Fibroblast of lung (primary cell): ENCODE measurements at regions not wholly inside any gene's neighbourhood (a gene's known extent, or its start where the extent isn't known, plus 50 kb on each side); places are given as distances from the start of the nearest gene placed in this dataset.

Experiments used
- CTCF ChIP-seq, 2 donors: IDR thresholded peaks in 1 of 2; conservative IDR thresholded peaks in 1 of 2; 1 replicate in 1 of 2; 2 replicates in 1 of 2; pipeline ENCODE4 v1.5.1; 2011 to 2012; ENCODE audit warnings: low read length in 2 of 2, control low read depth in 1 of 2, inconsistent platforms in 1 of 2, low read depth in 1 of 2, mild to moderate bottlenecking in 1 of 2
- EZH2 ChIP-seq: IDR thresholded peaks from 2 replicates; pipeline ENCODE4 v1.5.1; 2012; ENCODE audit warnings: low read length, control low read depth, mild to moderate bottlenecking; ENCODE audit errors: missing control alignments

- TF ChIP-seq CTCF (conservative IDR thresholded peaks at IDR 0.05 in 1 of 2, IDR thresholded peaks at IDR 0.05 in 1 of 2; ENCODE audit: low read depth in 1 of 2, low read length in 2 of 2) (no peak), EZH2 (no peak)
Observed at GRCh38 chr16:86095906-86096485, 197.0 kb downstream of the IRF8 start.
